Suppressor macrophage treated with lipopolysaccharide for 1 hour (primary cell): ENCODE measurements at regions not wholly inside any gene's neighbourhood (a gene's known extent, or its start where the extent isn't known, plus 50 kb on each side); places are given as distances from the start of the nearest gene placed in this dataset.
"Not testable (repeated sequence)": the region's sequence is repeated elsewhere in the genome, so short reads cannot be mapped to it uniquely, and the experiment has no call there.

Experiments
- DNase-seq, 3 donors: peaks; one replicate each; pipeline ENCODE4 v3.0.0-alpha.2; 2020 to 2022

GRCh38 chr2:240256704-240257637 is 116.5 kb upstream of the OTOS start:
- no peak for DNase-seq

- no peak for DNase-seq
Measured at GRCh38 chr2:240257940-240258580, 117.6 kb upstream of the OTOS start.

- no peak for DNase-seq
Measured at GRCh38 chr2:240258685-240259084, 118.2 kb upstream of the OTOS start.

- DNase-seq = no peak
Measured at GRCh38 chr2:240259201-240259923, 118.9 kb upstream of the OTOS start.

GRCh38 chr2:240259924-240260529 is 119.6 kb upstream of the OTOS start:
- no peak for DNase-seq

GRCh38 chr2:240260664-240261063 is 120.2 kb upstream of the OTOS start:
- DNase-seq = no peak

- not testable (repeated sequence) for DNase-seq
Measured at GRCh38 chr2:240262578-240262977, 122.1 kb upstream of the OTOS start.

GRCh38 chr2:240269380-240269779 is 128.9 kb upstream of the OTOS start:
- DNase-seq = no peak

- no peak for DNase-seq
Measured at GRCh38 chr2:240269886-240270285, 129.4 kb upstream of the OTOS start.

- DNase-seq = no peak
Measured at GRCh38 chr2:240271716-240272341, 131.4 kb upstream of the OTOS start.

GRCh38 chr2:240275386-240275785 is 134.9 kb upstream of the OTOS start:
- no peak for DNase-seq

- no peak for DNase-seq
Measured at GRCh38 chr2:240277073-240277806, 136.8 kb upstream of the OTOS start.

- DNase-seq = no peak
Measured at GRCh38 chr2:240277807-240278522, 137.5 kb upstream of the OTOS start.

GRCh38 chr2:240278661-240279060 is 138.2 kb upstream of the OTOS start:
- DNase-seq = no peak

- no peak for DNase-seq
Measured at GRCh38 chr2:240280621-240281020, 140.2 kb upstream of the OTOS start.

- DNase-seq = no peak
Measured at GRCh38 chr2:240284503-240285259, 144.2 kb upstream of the OTOS start.

GRCh38 chr2:240285725-240286124 is 145.3 kb upstream of the OTOS start:
- no peak for DNase-seq

GRCh38 chr2:240286596-240286995 is 146.1 kb upstream of the OTOS start:
- DNase-seq = no peak

- DNase-seq = no peak
Measured at GRCh38 chr2:240287011-240287410, 146.6 kb upstream of the OTOS start.

GRCh38 chr2:240287496-240288086 is 147.1 kb upstream of the OTOS start:
- DNase-seq = no peak
